GM19025 (cell line): ENCODE measurements at regions not wholly inside any gene's neighbourhood (a gene's known extent, or its start where the extent isn't known, plus 50 kb on each side); places are given as distances from the start of the nearest gene placed in this dataset.

ENCODE experiments used
- ATAC-seq: cut with Tn5 transposase; IDR thresholded peaks from one replicate; pipeline ENCODE4 v1.9.1; 2021; ENCODE audit warnings: mild to moderate bottlenecking, low read depth, moderate library complexity; ENCODE audit not compliant: unreplicated experiment

DNA sequence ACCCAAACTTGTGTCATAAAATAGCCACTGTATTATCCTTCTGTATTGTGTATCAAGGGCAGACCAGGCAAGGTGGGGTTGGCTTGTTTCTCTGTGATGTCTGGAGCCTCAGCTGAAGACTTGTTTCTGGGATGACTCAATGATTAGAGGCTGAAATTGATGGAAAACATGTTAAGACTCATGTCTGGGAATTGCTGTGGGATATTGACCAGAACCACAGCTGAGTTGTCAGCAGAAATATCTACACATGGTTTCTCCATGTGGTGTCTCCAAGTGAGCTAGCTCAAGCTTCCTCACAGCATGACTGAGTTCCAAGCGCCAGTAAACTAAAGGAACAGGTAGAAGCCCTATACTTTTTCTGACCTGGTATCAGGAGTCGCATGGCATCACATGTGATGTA is 128.5 kb upstream of the SYNDIG1 start:
- ATAC-seq = no peak

- ATAC-seq = no peak
Measured at GRCh38 chr20:24339210-24339641, 130.2 kb upstream of the SYNDIG1 start.

DNA sequence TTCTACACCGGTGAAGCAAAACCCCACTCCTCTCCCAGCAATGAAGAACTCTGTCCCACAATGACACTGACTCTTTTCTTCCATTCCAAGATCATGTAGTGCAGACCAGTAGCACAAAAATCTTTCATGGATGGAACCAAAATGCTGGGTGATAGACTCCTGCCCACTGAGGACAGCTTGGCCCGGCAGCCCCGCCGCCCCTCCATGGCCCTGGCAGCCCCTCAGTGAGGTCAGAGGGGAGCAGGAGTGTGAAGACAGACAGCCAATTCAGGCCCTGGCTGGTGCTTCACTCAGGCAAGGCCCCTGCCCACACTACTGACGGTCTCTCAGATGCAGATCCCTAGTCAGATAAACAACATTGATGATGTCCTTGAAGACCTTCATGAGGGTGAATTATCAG is 131.9 kb upstream of the SYNDIG1 start:
- ATAC-seq = no peak

- no peak for ATAC-seq
Measured at GRCh38 chr20:24337069-24337468, 132.4 kb upstream of the SYNDIG1 start.

GRCh38 chr20:24334830-24335229 is 134.6 kb upstream of the SYNDIG1 start:
- no peak for ATAC-seq

DNA sequence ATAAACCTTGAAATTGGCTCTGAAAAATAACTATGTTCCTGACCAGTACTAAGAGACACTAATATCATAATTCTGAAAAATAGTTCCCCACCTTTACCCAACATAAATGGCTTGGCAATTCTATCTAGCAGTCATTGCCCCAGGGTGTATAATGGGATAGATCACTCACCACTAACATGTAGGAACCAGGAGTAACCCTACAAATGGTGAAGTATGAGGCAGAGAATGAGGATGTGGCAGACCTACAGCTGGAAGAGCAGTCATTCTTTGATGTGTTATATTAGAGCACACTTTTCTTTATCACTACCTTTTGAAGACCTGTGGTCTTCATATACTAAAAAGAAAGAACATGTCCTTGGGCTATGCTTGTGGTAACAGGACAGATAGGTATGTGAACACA is 136.5 kb upstream of the SYNDIG1 start:
- no peak for ATAC-seq

DNA sequence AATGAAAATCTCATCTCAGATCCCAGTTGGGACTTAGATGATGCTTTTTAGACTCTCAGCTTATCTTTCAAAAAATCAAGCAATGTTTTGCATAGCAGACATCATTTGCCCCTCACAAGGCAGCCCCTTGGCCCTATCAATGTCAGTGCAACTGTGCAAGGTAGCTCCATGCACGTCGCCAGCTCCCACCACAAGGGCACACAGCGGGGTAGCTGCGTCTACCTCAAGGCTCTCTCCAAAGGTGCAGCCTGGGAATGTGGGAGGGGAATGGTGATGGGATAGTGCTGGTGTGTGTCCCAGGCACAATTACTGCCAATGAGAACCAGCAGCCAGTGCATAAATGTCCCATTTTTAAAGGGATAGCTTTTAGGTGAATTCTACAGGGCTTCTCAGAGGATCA is 137.5 kb upstream of the SYNDIG1 start:
- ATAC-seq = no peak

DNA sequence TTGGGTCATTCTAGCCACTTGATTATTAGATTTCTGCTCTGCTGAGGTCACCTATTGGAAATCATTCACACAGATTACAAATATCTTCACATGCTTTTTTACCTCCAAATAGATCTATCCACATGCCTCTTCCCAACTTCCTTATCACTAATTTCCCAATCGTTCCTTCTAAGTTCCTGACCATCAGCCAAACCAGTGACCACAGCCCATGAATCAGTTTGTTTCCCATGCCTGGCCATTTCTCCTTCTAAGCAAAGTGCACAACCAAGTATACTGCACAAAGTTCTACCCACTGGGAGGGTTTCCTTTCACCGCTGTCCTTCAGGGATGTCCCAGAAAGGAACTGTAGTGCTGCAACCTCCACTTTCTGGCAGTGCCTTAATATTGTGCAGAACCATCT is 140.5 kb upstream of the SYNDIG1 start:
- no peak for ATAC-seq

- ATAC-seq = no peak
Measured at GRCh38 chr20:24321973-24322372, 147.5 kb upstream of the SYNDIG1 start.

- no peak for ATAC-seq
Measured at GRCh38 chr20:24318569-24319352, 150.7 kb upstream of the SYNDIG1 start.

DNA sequence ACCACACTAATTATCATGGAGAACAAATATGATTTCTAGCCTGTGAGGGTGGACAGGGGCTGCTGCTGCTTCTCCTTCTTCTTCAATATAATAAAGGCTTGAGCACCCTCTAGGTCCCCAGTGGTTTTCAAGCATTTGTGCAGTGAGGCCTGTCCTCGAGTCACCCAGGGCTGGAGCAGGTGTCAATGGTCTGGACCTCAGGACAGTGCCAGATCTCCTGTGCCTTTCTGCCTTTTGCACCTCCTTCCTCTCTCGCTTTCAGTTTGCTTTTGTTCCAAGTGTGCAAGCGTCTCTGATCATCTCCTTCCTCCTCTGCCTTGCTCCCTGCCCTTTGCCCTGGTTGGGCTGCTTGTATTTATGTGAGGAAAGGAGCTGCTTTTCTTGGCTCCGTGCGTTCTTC is 152.2 kb upstream of the SYNDIG1 start:
- no peak for ATAC-seq

GRCh38 chr20:24316731-24317130 is 152.7 kb upstream of the SYNDIG1 start:
- ATAC-seq = no peak

- ATAC-seq = no peak
Measured at GRCh38 chr20:24314053-24314452, 155.4 kb upstream of the SYNDIG1 start.

- no peak for ATAC-seq
Measured at GRCh38 chr20:24309596-24309995, 159.8 kb upstream of the SYNDIG1 start.

- ATAC-seq = no peak
Measured at GRCh38 chr20:24305371-24305770, 164.1 kb upstream of the SYNDIG1 start.

DNA sequence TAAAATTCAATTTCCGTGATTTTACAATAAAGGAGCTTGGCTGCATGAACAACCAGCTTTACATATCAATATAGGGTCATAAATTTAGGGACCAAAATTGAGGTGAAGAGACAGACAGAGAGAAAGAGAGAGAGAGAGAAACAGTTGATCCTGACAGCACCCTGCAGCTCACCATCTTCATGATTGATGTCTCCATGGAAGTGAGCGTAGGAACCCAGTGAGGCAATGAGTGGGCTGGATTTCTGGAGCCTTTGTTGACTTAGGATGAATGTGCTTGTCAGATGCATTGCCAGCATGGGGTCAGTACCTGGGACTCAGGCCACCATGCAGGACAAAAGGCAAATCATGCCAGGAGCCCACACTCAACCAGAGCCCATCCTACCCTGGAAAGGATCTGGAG is 165.1 kb upstream of the SYNDIG1 start:
- no peak for ATAC-seq

DNA sequence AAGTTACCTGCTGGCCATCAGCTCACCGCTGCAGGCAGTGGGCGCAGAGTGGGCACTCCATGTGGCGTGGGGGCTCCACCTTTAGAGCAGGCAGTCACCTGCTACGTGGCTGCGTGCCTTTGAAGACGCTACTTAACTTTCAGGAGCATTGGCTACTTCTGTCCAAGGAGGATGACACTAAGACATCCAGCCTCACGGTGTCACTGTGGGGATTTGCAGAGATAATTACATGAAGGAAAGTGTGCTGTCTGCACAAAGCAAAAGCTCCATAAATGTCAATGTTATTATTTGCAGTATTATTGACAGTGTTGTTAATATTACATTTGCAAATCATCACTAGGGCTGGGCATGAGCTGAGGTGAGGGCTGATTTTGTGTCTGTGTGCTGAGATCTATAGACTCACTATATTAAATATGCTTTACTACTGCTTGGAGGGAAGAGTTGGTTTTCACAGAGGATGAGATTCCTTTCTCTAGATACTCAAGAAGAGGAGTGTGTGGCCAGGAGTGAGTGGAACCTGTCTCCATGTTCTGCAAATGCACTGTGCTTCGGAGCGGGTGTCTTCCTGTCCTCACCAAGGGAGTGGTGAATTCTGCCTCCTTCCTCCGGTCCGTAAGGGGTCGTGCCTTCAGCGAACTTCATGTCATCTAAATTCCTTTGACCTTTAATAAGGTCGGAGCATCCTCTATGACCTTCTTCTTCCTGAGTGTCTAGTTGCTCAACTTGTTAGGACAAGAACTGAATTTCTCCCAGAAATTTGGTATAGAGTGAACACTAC is 165.8 kb upstream of the SYNDIG1 start:
- no peak for ATAC-seq

DNA sequence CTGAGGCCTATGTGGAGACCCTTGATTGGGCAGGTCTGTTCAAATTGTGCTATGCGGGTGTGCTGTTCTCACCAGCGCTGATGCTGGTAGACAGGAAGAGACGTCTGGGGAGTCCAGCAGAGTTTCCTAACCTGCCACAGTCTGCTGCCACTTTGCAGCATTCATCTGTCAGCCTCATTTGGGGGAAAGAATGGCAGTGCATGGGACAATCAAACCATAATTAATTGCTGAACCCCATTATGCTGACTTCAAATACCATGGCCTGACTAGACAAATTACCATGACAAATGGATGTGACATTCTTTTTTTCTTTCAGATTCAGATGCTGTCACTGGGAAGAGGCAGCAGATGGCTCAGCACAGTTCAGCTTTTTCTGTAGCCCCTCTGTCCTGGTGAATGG is 171.4 kb upstream of the SYNDIG1 start:
- no peak for ATAC-seq

GRCh38 chr20:24296477-24297261 is 172.8 kb upstream of the SYNDIG1 start:
- ATAC-seq = no peak

- ATAC-seq = no peak
Measured at GRCh38 chr20:24291014-24291413, 178.4 kb upstream of the SYNDIG1 start.
